ENCODE measurements at regions not wholly inside any gene's neighbourhood (a gene's known extent, or its start where the extent isn't known, plus 50 kb on each side); places are given as distances from the start of the nearest gene placed in this dataset.

DNA sequence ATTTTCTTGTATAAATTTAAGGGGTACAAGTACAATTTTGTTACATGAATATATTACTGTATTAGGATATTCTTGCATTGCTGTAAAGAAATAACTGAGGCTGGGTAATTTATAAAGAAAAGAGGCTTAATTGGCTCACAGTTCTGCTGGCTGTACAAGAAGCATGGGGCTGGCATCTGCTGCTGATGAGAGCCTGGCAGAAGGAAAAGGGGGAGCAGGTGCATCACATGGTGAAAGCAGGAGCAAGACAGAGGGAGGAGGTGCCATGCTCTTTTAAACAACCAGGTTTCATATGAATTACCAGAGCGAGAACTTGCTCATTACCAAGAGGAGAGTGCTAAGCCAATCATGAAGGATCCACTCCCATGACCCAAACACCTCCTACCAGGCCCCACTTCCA is 399.5 kb upstream of the RAB6C start:
- no peak for TF ChIP-seq EZH2phosphoT487 (conservative IDR thresholded peaks at IDR 0.05; ENCODE audit: low read length)
- TF ChIP-seq, protein P1, sequence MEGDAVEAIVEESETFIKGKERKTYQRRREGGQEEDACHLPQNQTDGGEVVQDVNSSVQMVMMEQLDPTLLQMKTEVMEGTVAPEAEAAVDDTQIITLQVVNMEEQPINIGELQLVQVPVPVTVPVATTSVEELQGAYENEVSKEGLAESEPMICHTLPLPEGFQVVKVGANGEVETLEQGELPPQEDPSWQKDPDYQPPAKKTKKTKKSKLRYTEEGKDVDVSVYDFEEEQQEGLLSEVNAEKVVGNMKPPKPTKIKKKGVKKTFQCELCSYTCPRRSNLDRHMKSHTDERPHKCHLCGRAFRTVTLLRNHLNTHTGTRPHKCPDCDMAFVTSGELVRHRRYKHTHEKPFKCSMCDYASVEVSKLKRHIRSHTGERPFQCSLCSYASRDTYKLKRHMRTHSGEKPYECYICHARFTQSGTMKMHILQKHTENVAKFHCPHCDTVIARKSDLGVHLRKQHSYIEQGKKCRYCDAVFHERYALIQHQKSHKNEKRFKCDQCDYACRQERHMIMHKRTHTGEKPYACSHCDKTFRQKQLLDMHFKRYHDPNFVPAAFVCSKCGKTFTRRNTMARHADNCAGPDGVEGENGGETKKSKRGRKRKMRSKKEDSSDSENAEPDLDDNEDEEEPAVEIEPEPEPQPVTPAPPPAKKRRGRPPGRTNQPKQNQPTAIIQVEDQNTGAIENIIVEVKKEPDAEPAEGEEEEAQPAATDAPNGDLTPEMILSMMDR (IDR thresholded peaks at IDR 0.05; ENCODE audit: insufficient read depth, low read length, poor library complexity, severe bottlenecking) = no peak
- no peaks in the 10 kb centered on the region for H4K20me1 ChIP-seq (ENCODE audit: low read depth, low read length)
- H3F3A ChIP-seq (ENCODE audit: insufficient read depth) = no peaks in the 10 kb centered on the region
- no peaks in the 10 kb centered on the region for H3K36me3 ChIP-seq (ENCODE audit: low read length)
- no peak overlapping the region for H2AFZ ChIP-seq (ENCODE audit: low read depth, low read length, severe bottlenecking)
- H3K9ac ChIP-seq (ENCODE audit: low read length) = no peak overlapping the region
- H3K27me3 ChIP-seq (ENCODE audit: low read length) = no peaks in the 10 kb centered on the region
- no peaks in the 10 kb centered on the region for H3K79me2 ChIP-seq (ENCODE audit: insufficient read depth, low read length)
- H3K27ac ChIP-seq (ENCODE audit: low read depth, low read length) = no peak overlapping the region
- H3K9me2 ChIP-seq (replicated peaks; ENCODE audit: insufficient read depth, low read length) = no peaks in the 10 kb centered on the region
- no peak overlapping the region for H3K4me3 ChIP-seq (ENCODE audit: insufficient read depth, low read length, poor library complexity, severe bottlenecking)
- no peaks in the 10 kb centered on the region for H3K9me3 ChIP-seq (ENCODE audit: insufficient read depth, low read length)
- H3K4me2 ChIP-seq (ENCODE audit: low read depth, low read length, poor library complexity, severe bottlenecking) = no peak overlapping the region

DNA sequence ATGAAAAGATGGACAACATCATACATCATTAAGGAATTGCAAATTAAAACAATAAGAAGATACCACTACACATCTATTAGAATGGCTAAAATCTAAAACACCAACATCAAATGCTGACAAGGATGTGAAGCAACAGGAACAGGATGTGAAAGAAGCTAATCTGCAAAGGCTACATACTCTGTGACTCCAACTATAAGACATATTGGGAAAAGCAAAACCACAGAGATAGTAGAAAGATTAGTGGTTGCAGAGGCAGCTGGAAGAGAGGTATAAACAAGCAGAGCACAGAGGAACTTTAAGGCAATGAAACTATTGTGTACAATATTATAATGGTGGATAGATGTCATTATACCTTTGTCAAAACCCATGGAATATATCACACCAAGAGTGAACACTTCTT is 393.7 kb upstream of the RAB6C start:
- H3K36me3 ChIP-seq (ENCODE audit: low read length) = no peaks in the 10 kb centered on the region
- no peak overlapping the region for H3K9ac ChIP-seq (ENCODE audit: low read length)
- H3K79me2 ChIP-seq (ENCODE audit: insufficient read depth, low read length) = no peaks in the 10 kb centered on the region
- no peaks in the 10 kb centered on the region for H3F3A ChIP-seq (ENCODE audit: insufficient read depth)
- no peaks in the 10 kb centered on the region for H3K9me2 ChIP-seq (replicated peaks; ENCODE audit: insufficient read depth, low read length)
- H2AFZ ChIP-seq (ENCODE audit: low read depth, low read length, severe bottlenecking) = no peak overlapping the region
- H3K27ac ChIP-seq (ENCODE audit: low read depth, low read length) = no peak overlapping the region
- H3K4me2 ChIP-seq (ENCODE audit: low read depth, low read length, poor library complexity, severe bottlenecking) = no peak overlapping the region
- H4K20me1 ChIP-seq (ENCODE audit: low read depth, low read length) = no peaks in the 10 kb centered on the region
- no peaks in the 10 kb centered on the region for H3K27me3 ChIP-seq (ENCODE audit: low read length)
- no peaks in the 10 kb centered on the region for H3K9me3 ChIP-seq (ENCODE audit: insufficient read depth, low read length)
- H3K4me3 ChIP-seq (ENCODE audit: insufficient read depth, low read length, poor library complexity, severe bottlenecking) = no peak overlapping the region
- TF ChIP-seq EZH2phosphoT487 (conservative IDR thresholded peaks at IDR 0.05; ENCODE audit: low read length) = no peak
- TF ChIP-seq, protein P1 (IDR thresholded peaks at IDR 0.05; ENCODE audit: insufficient read depth, low read length, poor library complexity, severe bottlenecking) = no peak

DNA sequence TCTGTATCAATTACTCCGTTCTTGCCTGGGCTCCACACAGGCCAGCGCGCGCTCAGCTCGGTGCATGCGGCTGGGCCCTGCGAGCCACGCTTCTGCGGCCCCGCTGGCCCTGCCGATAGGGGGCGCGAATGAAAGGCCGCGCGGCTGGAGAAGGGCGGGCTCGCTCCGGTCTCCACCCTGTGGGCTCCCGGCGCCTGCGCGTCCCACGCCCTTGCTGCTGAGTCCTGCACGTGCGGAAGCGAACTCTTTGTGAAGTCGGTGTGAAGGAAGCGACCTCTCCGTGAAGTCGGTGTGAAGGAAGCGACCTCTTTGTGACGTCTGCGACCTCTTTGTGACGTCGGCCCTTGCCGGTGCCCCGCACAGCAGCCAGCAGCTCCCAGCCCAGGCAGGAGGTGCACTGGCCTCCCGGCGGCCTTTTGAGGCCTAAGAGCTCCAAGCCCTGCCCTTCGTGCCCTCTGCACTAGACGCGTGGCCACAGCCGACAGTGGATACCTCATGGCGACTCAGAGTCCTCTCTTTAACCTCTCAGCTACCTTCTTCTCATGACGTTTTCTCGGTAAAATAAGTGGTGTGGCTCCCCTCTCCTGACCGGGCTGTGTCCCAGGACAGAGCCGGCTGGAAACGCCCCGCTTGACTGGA is 391.9 kb upstream of the RAB6C start:
- Histone ChIP-seq H3K9me3 (ENCODE audit: insufficient read depth, low read length) (no peaks in the 10 kb centered on the region), H3K36me3 (ENCODE audit: low read length) (no peaks in the 10 kb centered on the region), H3K79me2 (ENCODE audit: insufficient read depth, low read length) (no peaks in the 10 kb centered on the region), H3K27me3 (ENCODE audit: low read length) (no peaks in the 10 kb centered on the region), H3K9ac (ENCODE audit: low read length) (no peak overlapping the region), H3F3A (ENCODE audit: insufficient read depth) (no peaks in the 10 kb centered on the region), H2AFZ (ENCODE audit: low read depth, low read length, severe bottlenecking) (no peak overlapping the region), H4K20me1 (ENCODE audit: low read depth, low read length) (no peaks in the 10 kb centered on the region), H3K4me3 (ENCODE audit: insufficient read depth, low read length, poor library complexity, severe bottlenecking) (no peak overlapping the region), H3K4me2 (ENCODE audit: low read depth, low read length, poor library complexity, severe bottlenecking) (no peak overlapping the region), H3K9me2 (replicated peaks; ENCODE audit: insufficient read depth, low read length) (no peaks in the 10 kb centered on the region), H3K27ac (ENCODE audit: low read depth, low read length) (no peak overlapping the region)
- no peak for TF ChIP-seq EZH2phosphoT487 (conservative IDR thresholded peaks at IDR 0.05; ENCODE audit: low read length)
- TF ChIP-seq, protein P1 (IDR thresholded peaks at IDR 0.05; ENCODE audit: insufficient read depth, low read length, poor library complexity, severe bottlenecking) = no peak
